Epithelial cell of proximal tubule (primary cell): ENCODE measurements at regions not wholly inside any gene's neighbourhood (a gene's known extent, or its start where the extent isn't known, plus 50 kb on each side); places are given as distances from the start of the nearest gene placed in this dataset.

ENCODE experiments used
- DNase-seq: peaks from one replicate; pipeline ENCODE4 v3.0.0-alpha.2; 2011; ENCODE audit warnings: low read depth
- H3K4me3 ChIP-seq: 2 replicates; pipeline ENCODE4 v1.5.1; 2011; ENCODE audit warnings: low read depth, mild to moderate bottlenecking, low read length
- TF ChIP-seq, protein P1 (sequence below): conservative IDR thresholded peaks from 2 replicates; pipeline ENCODE4 v1.5.1; 2012; ENCODE audit warnings: low read depth, mild to moderate bottlenecking, low read length

DNA sequence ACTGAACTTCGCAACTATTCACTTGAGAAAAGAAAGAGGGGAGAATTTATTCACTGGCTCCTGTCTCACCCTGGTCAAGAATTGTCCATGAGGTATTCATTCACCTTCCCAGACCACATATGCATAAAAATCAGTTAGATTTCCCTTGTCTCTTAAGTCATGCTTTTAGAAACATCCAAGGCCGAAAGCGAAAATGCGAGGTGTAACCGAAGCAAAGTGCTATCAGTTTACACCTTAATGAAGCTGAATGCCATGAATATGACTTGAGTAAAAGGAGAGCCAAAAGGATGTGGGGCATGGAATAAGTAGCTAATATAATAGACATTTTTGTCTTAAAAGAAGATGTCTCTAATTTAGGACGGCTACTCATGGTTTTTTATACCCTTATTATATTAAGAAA, 965.6 kb upstream of the CHORDC1 start:
- TF ChIP-seq, protein P1, sequence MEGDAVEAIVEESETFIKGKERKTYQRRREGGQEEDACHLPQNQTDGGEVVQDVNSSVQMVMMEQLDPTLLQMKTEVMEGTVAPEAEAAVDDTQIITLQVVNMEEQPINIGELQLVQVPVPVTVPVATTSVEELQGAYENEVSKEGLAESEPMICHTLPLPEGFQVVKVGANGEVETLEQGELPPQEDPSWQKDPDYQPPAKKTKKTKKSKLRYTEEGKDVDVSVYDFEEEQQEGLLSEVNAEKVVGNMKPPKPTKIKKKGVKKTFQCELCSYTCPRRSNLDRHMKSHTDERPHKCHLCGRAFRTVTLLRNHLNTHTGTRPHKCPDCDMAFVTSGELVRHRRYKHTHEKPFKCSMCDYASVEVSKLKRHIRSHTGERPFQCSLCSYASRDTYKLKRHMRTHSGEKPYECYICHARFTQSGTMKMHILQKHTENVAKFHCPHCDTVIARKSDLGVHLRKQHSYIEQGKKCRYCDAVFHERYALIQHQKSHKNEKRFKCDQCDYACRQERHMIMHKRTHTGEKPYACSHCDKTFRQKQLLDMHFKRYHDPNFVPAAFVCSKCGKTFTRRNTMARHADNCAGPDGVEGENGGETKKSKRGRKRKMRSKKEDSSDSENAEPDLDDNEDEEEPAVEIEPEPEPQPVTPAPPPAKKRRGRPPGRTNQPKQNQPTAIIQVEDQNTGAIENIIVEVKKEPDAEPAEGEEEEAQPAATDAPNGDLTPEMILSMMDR: no peak
- no peak for DNase-seq
- no peak overlapping the region for H3K4me3 ChIP-seq

GRCh38 chr11:91187314-91187713, 964.5 kb upstream of the CHORDC1 start:
- H3K4me3 ChIP-seq: no peak overlapping the region
- DNase-seq: no peak
- TF ChIP-seq, protein P1: no peak

DNA sequence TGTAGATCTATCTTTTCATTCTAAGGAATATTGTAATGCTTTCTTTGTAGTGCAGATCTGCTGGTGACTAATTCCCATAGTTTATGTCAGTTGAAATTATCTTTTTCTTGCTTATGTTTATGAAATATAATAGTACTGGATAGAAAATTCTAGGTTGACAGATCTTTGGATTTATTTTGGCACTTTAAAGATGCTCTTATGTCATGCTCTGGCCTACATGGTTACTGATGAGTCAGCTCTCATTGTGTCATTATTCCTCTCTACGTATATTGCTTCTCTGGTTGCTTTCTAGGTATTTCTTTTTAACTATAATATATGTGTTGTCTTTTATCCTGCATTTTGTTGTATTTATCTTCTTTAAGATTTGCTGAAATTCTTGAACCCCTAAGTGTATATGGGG, 955.5 kb upstream of the CHORDC1 start:
- no peak for DNase-seq
- no peak overlapping the region for H3K4me3 ChIP-seq
- TF ChIP-seq, protein P1: no peak

- TF ChIP-seq, protein P1: no peak
- no peak for DNase-seq
- H3K4me3 ChIP-seq: no peak overlapping the region
Measured at GRCh38 chr11:91174734-91175133, 951.9 kb upstream of the CHORDC1 start.

GRCh38 chr11:91174193-91174592, 951.3 kb upstream of the CHORDC1 start:
- TF ChIP-seq, protein P1: no peak
- DNase-seq: no peak
- no peak overlapping the region for H3K4me3 ChIP-seq

GRCh38 chr11:91173701-91174100, 950.9 kb upstream of the CHORDC1 start:
- TF ChIP-seq, protein P1: no peak
- H3K4me3 ChIP-seq: no peak overlapping the region
- no peak for DNase-seq

- no peak overlapping the region for H3K4me3 ChIP-seq
- TF ChIP-seq, protein P1: no peak
- DNase-seq: no peak
Measured at GRCh38 chr11:91170711-91171110, 947.9 kb upstream of the CHORDC1 start.
